ENCODE measurements at regions not wholly inside any gene's neighbourhood (a gene's known extent, or its start where the extent isn't known, plus 50 kb on each side); places are given as distances from the start of the nearest gene placed in this dataset.

DNA sequence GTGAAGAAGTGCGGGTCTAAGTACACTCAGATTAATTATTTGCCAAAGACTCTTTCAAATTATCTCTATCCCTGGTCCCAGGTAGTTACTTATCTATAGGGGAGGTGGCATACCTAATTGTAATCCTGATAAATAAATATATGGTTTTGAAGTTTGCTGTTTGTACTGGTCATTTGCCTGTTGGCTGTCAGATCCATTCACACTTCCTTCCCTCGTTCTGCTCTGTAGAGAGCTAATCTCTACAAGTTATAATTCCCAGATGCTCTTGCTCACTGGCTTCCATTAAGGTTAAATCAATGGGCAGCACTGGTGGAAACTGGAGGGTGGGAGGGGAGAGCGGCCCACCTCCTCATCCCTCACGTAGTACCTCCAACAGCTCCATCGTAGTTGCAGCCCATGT lies 447.1 kb downstream of the TXNL1 start:
- Histone ChIP-seq H3K9me3 (replicated peaks; ENCODE audit: control insufficient read depth, insufficient read depth, low read depth, low read length) (no peaks in the 10 kb centered on the region), H3K27ac (ENCODE audit: extremely low read depth, low read depth, low read length) (no peak overlapping the region), H3K9ac (ENCODE audit: insufficient read depth in 1 of 2, low read depth in 2 of 2, low read length in 2 of 2) (no peak overlapping the region), H3K27me3 (ENCODE audit: control insufficient read depth in 2 of 2, insufficient read depth in 2 of 2, low read length in 2 of 2) (no peaks in the 10 kb centered on the region), H4K20me1 (replicated peaks; ENCODE audit: control insufficient read depth, insufficient read depth, low read length) (no peaks in the 10 kb centered on the region), H3K4me2 (ENCODE audit: insufficient read depth, low read length) (no peak overlapping the region), H3K36me3 (ENCODE audit: control insufficient read depth, insufficient read depth, low read length) (no peaks in the 10 kb centered on the region), H3K4me1 (replicated peaks in 1 of 2; ENCODE audit: control insufficient read depth in 2 of 2, insufficient read depth in 2 of 2, low read length in 2 of 2) (no peaks in the 10 kb centered on the region), H3K4me3 (no peak overlapping the region), H3K79me2 (ENCODE audit: control insufficient read depth, insufficient read depth, low read length) (no peaks in the 10 kb centered on the region), H2AFZ (ENCODE audit: low read depth, low read length) (no peak overlapping the region), H3K9me1 (ENCODE audit: control insufficient read depth, insufficient read depth, low read length) (no peaks in the 10 kb centered on the region)
- in situ Hi-C loops (cut with MboI): no loop called here
- POLR2A ChIA-PET: no interaction called here
- BruUV-seq (replicated peaks): no TSS peak
- no peak for FAIRE-seq
- intact Hi-C loops (cut with micrococcal nuclease): no loop called here
- ATAC-seq: no peak
- TF ChIP-seq SRSF9 (IDR thresholded peaks at IDR 0.05; ENCODE audit: borderline replicate concordance, low read depth, low read length): no peak
- TF ChIP-seq, protein P1, sequence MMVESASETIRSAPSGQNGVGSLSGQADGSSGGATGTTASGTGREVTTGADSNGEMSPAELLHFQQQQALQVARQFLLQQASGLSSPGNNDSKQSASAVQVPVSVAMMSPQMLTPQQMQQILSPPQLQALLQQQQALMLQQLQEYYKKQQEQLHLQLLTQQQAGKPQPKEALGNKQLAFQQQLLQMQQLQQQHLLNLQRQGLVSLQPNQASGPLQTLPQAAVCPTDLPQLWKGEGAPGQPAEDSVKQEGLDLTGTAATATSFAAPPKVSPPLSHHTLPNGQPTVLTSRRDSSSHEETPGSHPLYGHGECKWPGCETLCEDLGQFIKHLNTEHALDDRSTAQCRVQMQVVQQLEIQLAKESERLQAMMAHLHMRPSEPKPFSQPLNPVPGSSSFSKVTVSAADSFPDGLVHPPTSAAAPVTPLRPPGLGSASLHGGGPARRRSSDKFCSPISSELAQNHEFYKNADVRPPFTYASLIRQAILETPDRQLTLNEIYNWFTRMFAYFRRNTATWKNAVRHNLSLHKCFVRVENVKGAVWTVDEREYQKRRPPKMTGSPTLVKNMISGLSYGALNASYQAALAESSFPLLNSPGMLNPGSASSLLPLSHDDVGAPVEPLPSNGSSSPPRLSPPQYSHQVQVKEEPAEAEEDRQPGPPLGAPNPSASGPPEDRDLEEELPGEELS (CRISPR knock-in tag; IDR thresholded peaks at IDR 0.05; ENCODE audit: borderline replicate concordance): no peak
- TF ChIP-seq MIER1 (IDR thresholded peaks at IDR 0.05; ENCODE audit: low read depth): no peak
- TF ChIP-seq ZNF24 (IDR thresholded peaks at IDR 0.05): no peak
- TF ChIP-seq ZNF140 (CRISPR knock-in tag; IDR thresholded peaks at IDR 0.05): no peak
- TF ChIP-seq, protein P2, sequence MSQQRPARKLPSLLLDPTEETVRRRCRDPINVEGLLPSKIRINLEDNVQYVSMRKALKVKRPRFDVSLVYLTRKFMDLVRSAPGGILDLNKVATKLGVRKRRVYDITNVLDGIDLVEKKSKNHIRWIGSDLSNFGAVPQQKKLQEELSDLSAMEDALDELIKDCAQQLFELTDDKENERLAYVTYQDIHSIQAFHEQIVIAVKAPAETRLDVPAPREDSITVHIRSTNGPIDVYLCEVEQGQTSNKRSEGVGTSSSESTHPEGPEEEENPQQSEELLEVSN (IDR thresholded peaks at IDR 0.05; ENCODE audit: borderline replicate concordance in 1 of 2, extremely low read depth in 1 of 2, insufficient read depth in 1 of 2, insufficient read length in 1 of 2, low read depth in 1 of 2, low read length in 1 of 2, poor library complexity in 1 of 2, severe bottlenecking in 1 of 2): no peak
- no peak for TF ChIP-seq CUX1 (CRISPR knock-in tag; IDR thresholded peaks at IDR 0.05)
- no peak for TF ChIP-seq ATF6 (CRISPR knock-in tag; IDR thresholded peaks at IDR 0.05)
- TF ChIP-seq ILK (tag; IDR thresholded peaks at IDR 0.05; ENCODE audit: borderline replicate concordance, low read depth): no peak
- CTCF ChIA-PET (ENCODE audit: low intra/inter-chr PET ratio): no interaction called here
- DNase-seq (ENCODE audit: extremely low read depth in 1 of 4, low spot score in 3 of 4): no peak
- 0% methylated on average over 5 of the region's 5 CpGs for WGBS (ENCODE audit: insufficient coverage, low coverage, missing lambda C conversion rate)
